Dedifferentiated amniotic fluid mesenchymal stem cell (primary cell): ENCODE measurements at regions not wholly inside any gene's neighbourhood (a gene's known extent, or its start where the extent isn't known, plus 50 kb on each side); places are given as distances from the start of the nearest gene placed in this dataset.
A peak's percentile ranks its signal among the peaks of the same experiment; 100 is the strongest.

Source experiments
- DNase-seq: peaks from one replicate; pipeline ENCODE4 v3.0.0-alpha.2; 2016; ENCODE audit errors: extremely low spot score

DNA sequence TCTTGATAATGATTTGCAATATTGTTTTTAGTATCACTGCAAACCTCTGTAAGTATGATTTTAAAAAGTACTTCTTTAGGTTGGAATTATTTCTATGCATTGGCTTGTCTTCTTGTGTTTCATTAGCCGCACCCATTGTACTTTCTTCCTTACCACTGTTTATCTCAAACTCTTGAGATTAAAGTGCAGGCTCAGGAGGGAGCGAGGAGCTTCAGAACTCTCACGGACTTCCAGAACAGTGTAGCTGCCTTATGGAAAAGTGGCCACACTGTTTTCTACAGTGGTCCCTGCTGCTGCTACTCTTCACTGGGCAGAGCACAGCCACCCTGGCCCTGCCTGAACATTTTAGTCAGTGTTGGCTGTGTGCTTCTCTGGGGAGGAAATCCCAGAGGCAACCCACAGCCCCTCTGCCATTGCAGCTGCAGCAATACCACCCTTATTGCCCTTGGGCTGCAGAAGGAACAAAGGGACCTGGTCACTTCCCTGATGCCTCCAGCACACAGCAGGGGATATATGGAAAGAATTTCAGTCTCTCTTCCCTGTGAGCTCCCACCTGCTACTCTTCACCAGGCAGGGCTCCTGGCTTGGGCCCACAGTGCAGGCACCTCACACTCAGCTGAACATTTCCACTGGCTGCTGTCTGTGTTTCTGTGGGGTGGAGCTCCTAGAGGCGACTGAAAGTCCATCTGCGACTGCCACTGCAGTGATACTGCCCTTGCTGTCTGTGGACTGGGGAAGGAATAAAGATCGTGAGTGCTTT is 91.7 kb upstream of the MAP3K4 start:
- DNase-seq, result no peak

GRCh38 chr6:160911949-160912348 is 79.6 kb upstream of the MAP3K4 start:
- DNase-seq, result no peak

DNA sequence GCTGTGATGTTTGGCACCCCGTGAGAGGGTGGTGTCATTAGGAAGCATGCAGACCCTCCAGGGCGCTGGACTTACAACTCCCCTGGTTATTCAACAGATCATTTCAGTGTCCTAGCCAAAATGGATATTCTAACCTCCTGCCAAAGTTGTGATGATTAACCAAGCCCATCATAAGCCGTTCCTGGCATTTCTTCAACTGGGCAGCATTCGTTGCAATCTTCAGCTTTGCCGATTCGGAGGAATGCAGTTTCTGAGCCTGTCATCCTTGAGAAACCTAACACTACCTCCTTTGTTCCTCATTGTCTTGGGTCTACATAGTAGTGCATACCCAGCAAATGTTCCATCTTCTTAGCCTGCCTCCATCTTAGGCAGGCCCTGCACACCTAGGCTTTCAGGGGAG is 79.2 kb upstream of the MAP3K4 start:
- no peak for DNase-seq

- DNase-seq, result no peak
These were observed 74.0 kb upstream of the MAP3K4 start for GRCh38 chr6:160917572-160917971.

DNA sequence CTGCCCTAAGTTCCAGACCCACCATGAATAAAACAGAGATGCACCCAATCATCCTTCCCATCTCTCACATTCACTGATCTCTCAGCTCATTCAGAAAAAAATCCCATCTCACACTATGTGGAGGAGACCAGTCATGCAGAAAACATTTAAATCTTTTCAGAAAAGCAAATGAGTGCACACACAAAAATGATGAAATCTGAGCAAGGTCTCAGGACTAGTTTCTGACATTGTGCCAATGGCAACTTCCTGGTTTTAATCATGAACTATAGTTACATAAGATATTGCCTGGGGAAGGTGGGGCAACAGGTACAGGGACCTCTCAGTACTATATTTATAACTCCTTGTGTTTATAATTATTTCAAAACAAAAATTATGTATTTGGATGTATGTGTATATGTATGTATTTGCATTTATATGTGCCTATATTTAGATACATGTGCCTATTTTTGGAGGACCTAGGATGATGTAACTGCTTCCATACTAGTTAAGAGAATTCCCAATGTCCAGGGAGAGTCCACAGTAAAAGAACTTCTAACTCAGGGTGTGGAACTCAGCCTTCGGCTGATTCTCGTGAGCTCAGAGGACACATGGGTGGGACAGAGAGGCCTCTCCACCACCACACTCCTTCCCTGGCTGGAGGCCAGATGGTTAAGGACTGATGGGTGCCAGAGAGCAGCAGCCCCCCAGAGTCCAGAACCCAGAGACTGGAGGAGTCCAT is 71.7 kb upstream of the MAP3K4 start:
- peak; percentile 80 for DNase-seq

DNA sequence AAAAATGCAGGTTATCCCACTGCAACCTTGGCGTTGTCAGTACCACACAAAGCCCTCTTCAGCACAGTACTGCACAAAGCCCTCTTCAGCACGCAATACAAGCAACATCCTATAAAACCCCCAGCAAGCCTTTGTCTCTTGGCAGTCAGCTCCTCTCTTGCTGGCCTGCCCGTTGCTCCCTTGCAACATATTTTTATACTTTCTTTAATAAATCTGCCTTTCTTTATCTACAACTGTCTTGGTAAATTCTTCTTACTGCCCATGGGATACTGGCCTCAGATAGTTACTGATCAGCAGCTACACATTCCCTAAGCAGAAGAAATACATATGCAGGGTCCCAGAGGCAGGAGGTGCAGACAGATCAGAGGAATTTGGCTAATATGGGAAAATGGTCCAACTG is 70.5 kb upstream of the MAP3K4 start:
- no peak for DNase-seq

GRCh38 chr6:160926281-160927276 is 65.0 kb upstream of the MAP3K4 start:
- DNase-seq, result no peak

GRCh38 chr6:160927416-160927815 is 64.2 kb upstream of the MAP3K4 start:
- DNase-seq, result no peak

DNA sequence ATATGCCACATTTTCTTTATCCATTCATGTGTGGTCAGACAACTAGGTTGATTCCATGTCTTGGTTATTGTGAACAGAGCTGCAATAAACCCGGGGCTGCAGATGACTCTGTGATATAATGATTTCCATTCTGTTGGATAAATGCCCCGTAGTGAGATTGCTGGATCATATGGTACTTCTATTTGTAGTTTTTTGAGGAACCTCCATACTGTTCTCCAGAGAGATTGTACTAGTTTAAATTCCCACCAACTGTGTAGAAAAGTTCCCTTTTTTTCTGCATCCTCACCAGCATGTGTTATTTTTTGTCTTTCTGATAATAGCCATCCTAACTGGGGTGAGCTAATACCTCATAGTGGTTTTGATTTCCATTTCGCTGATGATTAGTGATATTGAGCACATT is 62.2 kb upstream of the MAP3K4 start:
- DNase-seq, result no peak

- no peak for DNase-seq
These were observed 61.7 kb upstream of the MAP3K4 start for GRCh38 chr6:160929831-160930230.

DNA sequence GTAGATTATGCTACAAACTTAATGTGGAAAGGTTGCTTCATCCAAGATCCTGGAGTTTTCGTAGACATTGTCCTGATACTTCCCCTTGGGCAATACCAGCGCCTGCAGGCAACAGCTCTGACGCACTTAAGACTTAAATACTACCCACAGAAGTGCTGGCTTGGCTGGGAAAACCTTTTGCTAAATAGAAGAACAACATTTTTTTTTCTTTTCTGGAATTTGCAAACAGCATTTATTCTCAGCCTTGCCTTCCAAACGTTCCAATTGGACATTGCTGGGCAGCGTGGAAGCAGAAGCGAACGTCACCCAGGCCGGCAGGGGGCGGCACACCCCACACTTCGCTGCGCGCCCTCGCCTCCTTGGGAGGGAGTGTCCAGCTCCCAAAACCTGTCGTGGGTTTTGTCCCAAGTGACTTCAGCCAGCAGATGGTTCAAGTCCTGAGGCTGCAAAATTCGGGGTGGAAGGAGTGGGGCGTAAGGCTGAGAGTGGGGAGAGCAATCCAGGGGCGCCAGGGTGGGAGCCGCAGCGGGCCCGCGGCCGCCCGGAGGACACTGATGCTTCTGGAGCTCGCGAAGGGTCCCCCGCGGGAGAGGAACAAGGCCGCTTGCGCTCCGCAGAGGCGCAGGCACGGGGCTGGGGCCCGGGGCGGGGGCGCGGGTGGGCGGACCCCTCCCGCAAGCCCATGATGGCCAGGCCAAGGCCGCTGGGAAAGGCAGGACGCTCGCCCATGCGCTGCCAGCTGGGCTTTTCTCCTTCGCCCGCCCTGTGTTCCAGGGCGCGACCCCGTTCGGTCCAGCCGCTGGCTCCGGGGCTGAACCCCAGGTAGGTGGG is 60.8 kb upstream of the MAP3K4 start:
- DNase-seq, result peak; percentile 64

- DNase-seq, result no peak
These were observed 59.9 kb upstream of the MAP3K4 start for GRCh38 chr6:160931378-160932310.

GRCh38 chr6:160933256-160933655 is 58.3 kb upstream of the MAP3K4 start:
- no peak for DNase-seq

GRCh38 chr6:160934157-160934556 is 57.4 kb upstream of the MAP3K4 start:
- no peak for DNase-seq

GRCh38 chr6:160940197-160940596 is 51.4 kb upstream of the MAP3K4 start:
- no peak for DNase-seq
